ENCODE measurements at regions not wholly inside any gene's neighbourhood (a gene's known extent, or its start where the extent isn't known, plus 50 kb on each side); places are given as distances from the start of the nearest gene placed in this dataset.

DNA sequence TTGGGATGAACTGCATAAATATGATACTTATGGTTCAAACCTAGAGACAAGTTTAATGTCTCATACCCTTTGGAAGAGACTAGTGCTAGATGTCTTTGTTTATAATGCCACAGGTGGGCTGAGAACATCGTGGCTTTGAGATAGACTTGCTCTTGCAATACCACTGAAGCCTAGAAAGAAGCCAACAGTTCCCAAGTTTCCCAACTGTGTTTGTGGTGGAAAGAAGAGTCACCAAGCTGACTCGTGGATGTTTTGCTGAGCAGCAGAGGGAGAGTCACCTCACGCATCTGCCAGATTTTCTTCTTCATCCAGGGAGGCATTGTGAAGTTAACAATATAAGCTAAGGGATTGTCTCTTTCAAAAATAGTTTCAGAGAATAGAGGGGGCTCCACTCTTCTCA, 1076.2 kb downstream of the C4orf33 start:
- H3K36me3 ChIP-seq (ENCODE audit: control insufficient read depth, insufficient read depth, low read length): no peaks in the 10 kb centered on the region
- no peaks in the 10 kb centered on the region for H3K27me3 ChIP-seq (ENCODE audit: control insufficient read depth, insufficient read depth, low read length)
- ChIA-PET POLR2A (no interaction called here), CTCF (no interaction called here)
- DNase-seq (ENCODE audit: low read depth): no peak
- TF ChIP-seq, protein P1, sequence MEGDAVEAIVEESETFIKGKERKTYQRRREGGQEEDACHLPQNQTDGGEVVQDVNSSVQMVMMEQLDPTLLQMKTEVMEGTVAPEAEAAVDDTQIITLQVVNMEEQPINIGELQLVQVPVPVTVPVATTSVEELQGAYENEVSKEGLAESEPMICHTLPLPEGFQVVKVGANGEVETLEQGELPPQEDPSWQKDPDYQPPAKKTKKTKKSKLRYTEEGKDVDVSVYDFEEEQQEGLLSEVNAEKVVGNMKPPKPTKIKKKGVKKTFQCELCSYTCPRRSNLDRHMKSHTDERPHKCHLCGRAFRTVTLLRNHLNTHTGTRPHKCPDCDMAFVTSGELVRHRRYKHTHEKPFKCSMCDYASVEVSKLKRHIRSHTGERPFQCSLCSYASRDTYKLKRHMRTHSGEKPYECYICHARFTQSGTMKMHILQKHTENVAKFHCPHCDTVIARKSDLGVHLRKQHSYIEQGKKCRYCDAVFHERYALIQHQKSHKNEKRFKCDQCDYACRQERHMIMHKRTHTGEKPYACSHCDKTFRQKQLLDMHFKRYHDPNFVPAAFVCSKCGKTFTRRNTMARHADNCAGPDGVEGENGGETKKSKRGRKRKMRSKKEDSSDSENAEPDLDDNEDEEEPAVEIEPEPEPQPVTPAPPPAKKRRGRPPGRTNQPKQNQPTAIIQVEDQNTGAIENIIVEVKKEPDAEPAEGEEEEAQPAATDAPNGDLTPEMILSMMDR (IDR thresholded peaks at IDR 0.05; ENCODE audit: insufficient read depth, low read depth, low read length): no peak
- H3K4me3 ChIP-seq (ENCODE audit: low read depth, low read length): no peak overlapping the region

DNA sequence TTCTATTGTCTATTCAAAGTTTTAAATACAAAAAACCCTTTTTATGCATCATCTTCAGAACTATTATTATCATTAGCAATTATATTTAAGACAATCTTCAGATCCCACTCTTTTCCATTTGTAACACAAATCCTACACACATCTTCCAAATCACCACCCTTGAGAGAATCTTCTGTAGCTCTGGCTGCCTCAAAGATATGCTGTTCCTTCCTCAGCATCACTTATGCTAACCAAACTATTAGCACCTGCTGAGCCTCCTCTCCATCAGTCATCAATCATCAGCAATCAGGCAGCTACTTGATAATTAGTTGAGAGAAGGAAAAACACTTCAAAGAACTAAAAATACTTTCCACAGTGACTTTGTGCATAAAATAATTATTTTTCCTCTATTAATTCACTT, 1082.2 kb downstream of the C4orf33 start:
- ChIA-PET POLR2A (no interaction called here), CTCF (no interaction called here)
- Histone ChIP-seq H3K27me3 (ENCODE audit: control insufficient read depth, insufficient read depth, low read length) (no peaks in the 10 kb centered on the region), H3K4me3 (ENCODE audit: low read depth, low read length) (no peak overlapping the region), H3K36me3 (ENCODE audit: control insufficient read depth, insufficient read depth, low read length) (no peaks in the 10 kb centered on the region)
- TF ChIP-seq, protein P1 (IDR thresholded peaks at IDR 0.05; ENCODE audit: insufficient read depth, low read depth, low read length): no peak
- DNase-seq (ENCODE audit: low read depth): no peak

DNA sequence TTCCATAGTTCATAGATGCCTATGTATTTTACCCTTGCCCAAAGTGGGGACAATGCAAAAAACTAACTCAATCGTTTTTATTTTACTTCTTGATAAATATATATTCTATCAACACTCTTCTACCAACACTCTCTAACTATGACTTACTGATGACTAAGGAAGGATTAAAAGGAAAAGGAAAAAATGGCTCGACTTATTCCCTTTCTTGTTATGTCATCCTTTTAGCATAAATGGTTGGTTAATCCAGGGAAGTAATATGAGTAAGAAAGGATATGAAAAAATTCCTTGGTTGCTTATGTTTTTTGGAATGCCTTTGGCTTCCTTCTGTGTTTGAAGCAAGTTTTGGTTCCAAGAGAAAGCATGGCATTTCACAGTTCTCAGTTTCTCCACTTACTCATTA, 1087.1 kb downstream of the C4orf33 start:
- no peak for DNase-seq (ENCODE audit: low read depth)
- H3K27me3 ChIP-seq (ENCODE audit: control insufficient read depth, insufficient read depth, low read length): no peaks in the 10 kb centered on the region
- ChIA-PET POLR2A (no interaction called here), CTCF (no interaction called here)
- H3K36me3 ChIP-seq (ENCODE audit: control insufficient read depth, insufficient read depth, low read length): no peaks in the 10 kb centered on the region
- H3K4me3 ChIP-seq (ENCODE audit: low read depth, low read length): no peak overlapping the region
- TF ChIP-seq, protein P1 (IDR thresholded peaks at IDR 0.05; ENCODE audit: insufficient read depth, low read depth, low read length): no peak

DNA sequence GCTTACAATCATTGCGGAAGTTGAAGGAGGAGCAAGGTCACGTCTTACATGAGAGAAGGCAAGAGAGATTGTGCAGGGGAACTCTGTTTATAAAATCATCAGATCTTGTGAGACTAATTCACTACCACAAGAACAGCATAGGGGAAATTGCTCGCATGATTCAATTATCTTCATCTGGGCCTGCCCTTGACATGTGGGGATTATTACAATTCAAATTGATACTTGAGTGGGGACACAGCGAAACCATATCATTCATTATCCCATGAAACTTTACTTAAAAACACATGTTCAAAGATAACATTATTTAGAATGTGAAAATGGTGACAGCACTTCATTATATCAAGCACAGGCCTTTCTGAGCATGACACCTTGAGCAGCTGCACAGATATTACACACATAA, 1087.8 kb downstream of the C4orf33 start:
- no peak for DNase-seq (ENCODE audit: low read depth)
- H3K36me3 ChIP-seq (ENCODE audit: control insufficient read depth, insufficient read depth, low read length): no peaks in the 10 kb centered on the region
- no peaks in the 10 kb centered on the region for H3K27me3 ChIP-seq (ENCODE audit: control insufficient read depth, insufficient read depth, low read length)
- POLR2A ChIA-PET: no interaction called here
- TF ChIP-seq, protein P1 (IDR thresholded peaks at IDR 0.05; ENCODE audit: insufficient read depth, low read depth, low read length): no peak
- H3K4me3 ChIP-seq (ENCODE audit: low read depth, low read length): no peak overlapping the region
- CTCF ChIA-PET: no interaction called here

DNA sequence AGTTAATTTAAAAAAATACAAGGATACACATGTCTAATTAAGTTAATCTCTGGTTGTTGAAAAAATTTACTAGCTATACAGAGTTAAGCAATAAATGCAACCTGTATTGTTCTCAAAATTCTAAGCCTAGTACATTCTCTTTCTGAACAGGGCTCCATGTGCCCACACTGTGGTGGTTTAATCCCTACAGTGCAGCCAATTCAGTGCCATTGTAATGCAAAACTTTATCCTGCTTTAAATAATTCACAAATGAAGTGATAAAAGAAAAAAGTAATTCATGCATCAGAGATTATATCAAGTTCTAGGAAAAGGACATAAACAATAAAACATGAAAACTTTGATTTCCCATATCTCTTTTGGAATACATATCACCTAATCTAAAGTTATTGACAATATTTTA, 1089.2 kb downstream of the C4orf33 start:
- POLR2A ChIA-PET: no interaction called here
- Histone ChIP-seq H3K36me3 (ENCODE audit: control insufficient read depth, insufficient read depth, low read length) (no peaks in the 10 kb centered on the region), H3K4me3 (ENCODE audit: low read depth, low read length) (no peak overlapping the region), H3K27me3 (ENCODE audit: control insufficient read depth, insufficient read depth, low read length) (no peaks in the 10 kb centered on the region)
- CTCF ChIA-PET: no interaction called here
- TF ChIP-seq, protein P1 (IDR thresholded peaks at IDR 0.05; ENCODE audit: insufficient read depth, low read depth, low read length): no peak
- DNase-seq (ENCODE audit: low read depth): no peak
